IMR-90 (cell line): ENCODE measurements at regions not wholly inside any gene's neighbourhood (a gene's known extent, or its start where the extent isn't known, plus 50 kb on each side); places are given as distances from the start of the nearest gene placed in this dataset.

Experiments used
- ATAC-seq: fragments of 200-7000 bp; cut with Tn5 transposase; 2 replicates; pipeline ENCODE4 v1.9.1; 2020; ENCODE audit warnings: low read depth, mild to moderate bottlenecking, moderate library complexity
- BruUV-seq: library from RNA; stranded (reverse); fragments of 400-500 nt; replicated peaks from 2 replicates; lab custom pipeline; 2021; lab: Mats Ljungman, UMichigan
- CTCF ChIA-PET: fragments of 300-600 bp; formaldehyde crosslinking; extraction: SDS; loops from one replicate; lab custom pipeline; 2021; ENCODE audit warnings: antibody characterized with exemption; lab: Yijun Ruan, JAX
- POLR2A ChIA-PET: fragments of 300-600 bp; sonication (Branson Sonifier 250); formaldehyde crosslinking; loops from one replicate; lab custom pipeline; 2022; ENCODE audit warnings: antibody characterized with exemption; ENCODE audit not compliant: unreplicated experiment; lab: Charles Lee
- DNase-seq: peaks from one replicate; pipeline ENCODE4 v3.0.0; 2013
- H2AFZ ChIP-seq: replicated peaks from 2 replicates; pipeline ENCODE3; 2013; ENCODE audit warnings: low read length, mild to moderate bottlenecking; ENCODE audit not compliant: poor library complexity
- H2AK5ac ChIP-seq: 2 replicates; pipeline ENCODE4 v1.6.1; 2013; ENCODE audit warnings: low read depth, low read length, inconsistent platforms
- H2AK9ac ChIP-seq: replicated peaks from 2 replicates; pipeline ENCODE3; 2013; ENCODE audit warnings: mild to moderate bottlenecking, low read depth, low read length, moderate library complexity; ENCODE audit not compliant: poor library complexity
- H2BK120ac ChIP-seq: 2 replicates; pipeline ENCODE4 v1.6.1; 2013; ENCODE audit warnings: low read depth, low read length, inconsistent platforms
- H2BK15ac ChIP-seq: 3 replicates; pipeline ENCODE4 v1.6.1; 2013; ENCODE audit warnings: low read depth, low read length, inconsistent platforms
- H2BK20ac ChIP-seq: 2 replicates; pipeline ENCODE4 v1.6.1; 2013; ENCODE audit warnings: low read depth, mild to moderate bottlenecking, inconsistent platforms, low read length, moderate library complexity
- H2BK5ac ChIP-seq: 2 replicates; pipeline ENCODE4 v1.6.1; 2013; ENCODE audit warnings: mild to moderate bottlenecking, low read depth, low read length, inconsistent platforms; ENCODE audit not compliant: poor library complexity, severe bottlenecking
- H3K14ac ChIP-seq: replicated peaks from 2 replicates; pipeline ENCODE4 v1.6.1; 2013; ENCODE audit warnings: low read depth, low read length, inconsistent platforms
- H3K18ac ChIP-seq: 2 replicates; pipeline ENCODE4 v1.6.1; 2013; ENCODE audit warnings: low read depth, low read length, control low read depth
- H3K23ac ChIP-seq: 2 replicates; pipeline ENCODE4 v1.6.1; 2013; ENCODE audit warnings: low read depth, low read length, inconsistent platforms
- H3K27ac ChIP-seq: 2 replicates; pipeline ENCODE4 v1.5.1; 2013; ENCODE audit warnings: mild to moderate bottlenecking, control low read depth, low read length; ENCODE audit not compliant: insufficient read depth
- H3K27me3 ChIP-seq: 2 replicates; pipeline ENCODE4 v1.6.1; 2013; ENCODE audit warnings: low read length; ENCODE audit not compliant: control insufficient read depth, insufficient read depth
- H3K36me3 ChIP-seq: 2 replicates; pipeline ENCODE4 v1.6.1; 2013; ENCODE audit warnings: low read length, mixed read lengths; ENCODE audit not compliant: control insufficient read depth, insufficient read depth
- H3K4ac ChIP-seq: 2 replicates; pipeline ENCODE4 v1.6.1; 2013; ENCODE audit warnings: low read depth, low read length, inconsistent platforms
- H3K4me1 ChIP-seq: 2 replicates; pipeline ENCODE4 v1.6.1; 2013; ENCODE audit warnings: low read length, mixed read lengths; ENCODE audit not compliant: control insufficient read depth, insufficient read depth
- H3K4me2 ChIP-seq: 2 replicates; pipeline ENCODE4 v1.6.1; 2013; ENCODE audit warnings: low read depth, mild to moderate bottlenecking, control low read depth, low read length, moderate library complexity
- H3K4me3 ChIP-seq: 2 replicates; pipeline ENCODE4 v1.5.1; 2013; ENCODE audit warnings: low read depth, mild to moderate bottlenecking, control low read depth, low read length, moderate library complexity; ENCODE audit not compliant: insufficient read depth
- H3K56ac ChIP-seq: 2 replicates; pipeline ENCODE4 v1.6.1; 2013; ENCODE audit warnings: low read length, inconsistent platforms; ENCODE audit not compliant: insufficient read depth; ENCODE audit errors: extremely low read depth
- H3K79me1 ChIP-seq, 2 experiments: 2 replicates each; pipeline ENCODE4 v1.6.1; 2013; ENCODE audit warnings: low read length in 2 of 2, inconsistent platforms in 1 of 2, low read depth in 1 of 2
- H3K9ac ChIP-seq: 2 replicates; pipeline ENCODE4 v1.6.1; 2013; ENCODE audit warnings: low read depth, low read length, control low read depth
- H3K9me1 ChIP-seq: 2 replicates; pipeline ENCODE4 v1.6.1; 2013; ENCODE audit warnings: low read length, inconsistent platforms; ENCODE audit not compliant: insufficient read depth
- H3K9me3 ChIP-seq: 2 replicates; pipeline ENCODE4 v1.6.1; 2013; ENCODE audit warnings: low read length; ENCODE audit not compliant: control insufficient read depth, insufficient read depth
- H4K20me1 ChIP-seq: 2 replicates; pipeline ENCODE4 v1.6.1; 2013; ENCODE audit warnings: low read length, inconsistent platforms; ENCODE audit not compliant: insufficient read depth
- H4K5ac ChIP-seq: 2 replicates; pipeline ENCODE4 v1.6.1; 2013; ENCODE audit warnings: mild to moderate bottlenecking, low read depth, low read length, control low read depth
- H4K8ac ChIP-seq, 2 experiments: 2 replicates each; pipeline ENCODE4 v1.6.1; 2013; ENCODE audit warnings: low read depth in 2 of 2, low read length in 2 of 2, control low read depth in 1 of 2, inconsistent platforms in 1 of 2
- H4K91ac ChIP-seq: 2 replicates; pipeline ENCODE4 v1.6.1; 2013; ENCODE audit warnings: low read depth, low read length, inconsistent platforms; ENCODE audit not compliant: insufficient read depth
- FOS ChIP-seq: fragments of 150-350 bp; IDR thresholded peaks from 2 replicates; pipeline ENCODE4 v1.6.1; 2016; ENCODE audit warnings: low read depth, low read length
- MAFK ChIP-seq: IDR thresholded peaks from 2 replicates; pipeline ENCODE4 v1.6.1; 2012; ENCODE audit warnings: low read depth, low read length, improper control_type of control experiment
- RAD21 ChIP-seq: IDR thresholded peaks from 2 replicates; pipeline ENCODE4 v1.6.1; 2012; ENCODE audit warnings: low read length, improper control_type of control experiment
- WGBS, 2 experiments: methylation state at CpG; one replicate each; pipeline versions ENCODE4 v1.1.5 to v1.1.7; 2013; ENCODE audit warnings: missing lambda C conversion rate in 2 of 2; ENCODE audit not compliant: insufficient read length in 1 of 2; ENCODE audit errors: extremely low coverage in 2 of 2; 5-methylcytosine and 5-hydroxymethylcytosine counted together
- dilution Hi-C: fragments of 300-500 bp; cut with HindIII; formaldehyde crosslinking; loops from one replicate; pipeline ENCODE4 v1.14.3; 2018; ENCODE audit warnings: low sequenced_read_pairs; ENCODE audit not compliant: unreplicated experiment
- in situ Hi-C: fragments of 300-500 bp; cut with MboI; formaldehyde crosslinking; loops from 3 replicates; pipeline ENCODE4 v1.14.3; 2019; ENCODE audit warnings: low sequenced_read_pairs, inconsistent platforms, mixed read lengths
- intact Hi-C: fragments of 100-400 bp; cut with micrococcal nuclease; formaldehyde crosslinking; loops from 2 replicates; pipeline ENCODE4 v1.10.0; 2022

GRCh38 chr2:145593991-145594614, 1074.2 kb upstream of the ZEB2 start:
- H3K4ac ChIP-seq: peak overlapping the region; percentile 77

More at GRCh38 chr2:145593991-145594614, 1074.2 kb upstream of the ZEB2 start:
- Histone ChIP-seq H3K36me3 (no peaks in the 10 kb centered on the region), H2AFZ (no peak overlapping the region), H4K91ac (peak overlapping the region; percentile 39; the same call in 1 of the 2 replicates), H3K23ac (peak overlapping the region; percentile 44; the same call in 1 of the 2 replicates), H2BK20ac (peak overlapping the region; percentile 69), H3K79me1 (no peaks in the 10 kb centered on the region), H3K56ac (no peak overlapping the region), H3K9ac (no peak overlapping the region), H3K27me3 (no peaks in the 10 kb centered on the region), H3K14ac (no peak overlapping the region; the same call in 1 of the 2 replicates), H2AK9ac (no peak overlapping the region), H3K18ac (peak overlapping the region; percentile 7; the same call in 1 of the 2 replicates), H3K4me2 (no peak overlapping the region), H3K9me3 (no peaks in the 10 kb centered on the region), H2BK15ac (peak overlapping the region; percentile 77; the same call in 2 of the 3 replicates), H2AK5ac (peak overlapping the region; percentile 72; the same call in 1 of the 2 replicates), H3K27ac (no peak overlapping the region), H3K4me1 (peaks cover 2% of the 10 kb centered on the region; the same call in 1 of the 2 replicates), H2BK5ac (peak overlapping the region; percentile 28), H4K20me1 (no peaks in the 10 kb centered on the region), H3K9me1 (0 out of 2 replicates have a peak, but pooled peaks cover 3% of the 10 kb centered on the region), H4K5ac (no peak overlapping the region), H2BK120ac (peak overlapping the region; percentile 72), H4K8ac (peak overlapping the region in 1 of 2 experiments; percentile 72; a peak in 2 of 4 replicates), H3K4me3 (no peak overlapping the region)
- peak; percentile 77 for ATAC-seq
- in situ Hi-C loops: no loop called here
- CTCF ChIA-PET: interaction anchor here (0.6 to 0.7 kb wide), 2 partner anchors 48 to 642 kb away, joined by 3 to 4 read pairs; no protein-coding TSS in a partner anchor
- POLR2A ChIA-PET: no interaction called here
- TF ChIP-seq RAD21 (peak; percentile 21; the same call in 1 of the 2 replicates), FOS (peak; percentile 28; the same call in 1 of the 2 replicates), MAFK (no peak)
- dilution Hi-C loops: no loop called here
- no TSS peak for BruUV-seq
- intact Hi-C loops: loop anchor here (5.0 kb wide), 1 partner anchor 1072 kb away; the partner anchor contains the start of gene ZEB2
- peak; percentile 84 for DNase-seq
- no CpG with 5 or more reads among the region's 2 CpGs for WGBS, 2 experiments
